HCT116 (cell line): ENCODE measurements at regions not wholly inside any gene's neighbourhood (a gene's known extent, or its start where the extent isn't known, plus 50 kb on each side); places are given as distances from the start of the nearest gene placed in this dataset.

ENCODE experiments used
- ATAC-seq: fragments of 200-7000 bp; cut with Tn5 transposase; 2 replicates; pipeline ENCODE4 v1.9.1; 2020; ENCODE audit warnings: mild to moderate bottlenecking, moderate library complexity
- BruUV-seq: library from RNA; stranded (reverse); fragments of 400-500 nt; replicated peaks from 2 replicates; lab custom pipeline; 2021; lab: Mats Ljungman, UMichigan
- CTCF ChIA-PET: fragments of 300-600 bp; sonication (Branson Sonifier 250); formaldehyde crosslinking; loops from one replicate; lab custom pipeline; 2021; ENCODE audit warnings: antibody characterized with exemption; lab: Charles Lee
- POLR2A ChIA-PET: fragments of 300-600, 350-600 bp; sonication (Branson Sonifier 250); formaldehyde crosslinking; loops from one replicate; lab custom pipeline; 2021; ENCODE audit warnings: antibody characterized with exemption; lab: Charles Lee
- RAD21 ChIA-PET, 2 experiments: fragments of 300-600 bp; sonication (Branson Sonifier 250); formaldehyde crosslinking; loops; one replicate each; lab custom pipeline; 2023; ENCODE audit warnings: low total read pairs in 2 of 2; ENCODE audit not compliant: uncharacterized antibody in 2 of 2, unreplicated experiment in 2 of 2, low non-redundant PET in 1 of 2; lab: Charles Lee
- DNase-seq: peaks from one replicate; pipeline ENCODE4 v3.0.0-alpha.2; 2010; ENCODE audit warnings: low read depth, low spot score
- H2AFZ ChIP-seq: fragments of 200-600 bp; shearing (Covaris generic), sonication (generic); 2 replicates; pipeline ENCODE4 v1.6.1; 2017; ENCODE audit warnings: low read depth, mixed run types, mixed read lengths, antibody characterized with exemption, low read length; ENCODE audit not compliant: poor library complexity, severe bottlenecking
- H3K27ac ChIP-seq: 2 replicates; pipeline ENCODE4 v1.5.1; 2012; ENCODE audit warnings: low read depth, low read length
- H3K27me3 ChIP-seq: fragments of 200-600 bp; sonication (generic); 2 replicates; pipeline ENCODE4 v1.6.1; 2016; ENCODE audit warnings: mixed run types, low read length, mixed read lengths; ENCODE audit not compliant: insufficient read depth
- H3K36me3 ChIP-seq, 2 experiments: fragments of 200-500 bp in 1 of 2; fragments of 200-600 bp in 1 of 2; sonication (Bioruptor generic) in 1 of 2; sonication (generic) in 1 of 2; 2 replicates each; pipeline versions ENCODE4 v1.5.1 to v1.6.1; 2014 to 2016; ENCODE audit warnings: low read length in 2 of 2, inconsistent platforms in 1 of 2, mixed read lengths in 1 of 2, mixed run types in 1 of 2; ENCODE audit not compliant: insufficient read depth in 2 of 2, control insufficient read depth in 1 of 2
- H3K4me1 ChIP-seq, 2 experiments: fragments of 200-600 bp in 1 of 2; sonication (generic) in 1 of 2; 2 replicates each; pipeline versions ENCODE4 v1.5.1 to v1.6.1; 2012 to 2017; ENCODE audit warnings: low read length in 2 of 2, inconsistent platforms in 1 of 2, mild to moderate bottlenecking in 1 of 2, mixed read lengths in 1 of 2, mixed run types in 1 of 2, moderate library complexity in 1 of 2; ENCODE audit not compliant: insufficient read depth in 2 of 2, control insufficient read depth in 1 of 2
- H3K4me2 ChIP-seq: fragments of 200-600 bp; sonication (generic); 2 replicates; pipeline ENCODE4 v1.6.1; 2017; ENCODE audit warnings: mixed run types, low read length, mixed read lengths
- H3K4me3 ChIP-seq, 2 experiments: fragments of 200-600 bp in 1 of 2; sonication (generic) in 1 of 2; replicated peaks in 1 of 2; 2 replicates each; pipeline ENCODE4 v1.5.1; 2011 to 2016; ENCODE audit warnings: low read length in 2 of 2, control low read depth in 1 of 2, low read depth in 1 of 2, mild to moderate bottlenecking in 1 of 2, mixed read lengths in 1 of 2, mixed run types in 1 of 2
- H3K79me2 ChIP-seq: fragments of 200-600 bp; sonication (generic); 2 replicates; pipeline ENCODE4 v1.6.1; 2017; ENCODE audit warnings: mild to moderate bottlenecking, mixed run types, low read length, moderate library complexity, mixed read lengths; ENCODE audit not compliant: insufficient read depth
- H3K9ac ChIP-seq: fragments of 200-600 bp; sonication (generic); 2 replicates; pipeline ENCODE4 v1.6.1; 2016; ENCODE audit warnings: low read length, mixed read lengths
- H3K9me2 ChIP-seq: fragments of 200-600 bp; sonication (generic), shearing (Covaris generic); 2 replicates; pipeline ENCODE4 v1.6.1; 2017; ENCODE audit warnings: mixed run types, mild to moderate bottlenecking, moderate library complexity; ENCODE audit not compliant: insufficient read depth
- H3K9me3 ChIP-seq, 2 experiments: fragments of 200-500 bp in 1 of 2; fragments of 200-600 bp in 1 of 2; sonication (Bioruptor generic) in 1 of 2; sonication (generic) in 1 of 2; 2 replicates each; pipeline ENCODE4 v1.6.1; 2014 to 2017; ENCODE audit warnings: low read length in 2 of 2, mixed read lengths in 2 of 2, inconsistent platforms in 1 of 2, low read depth in 1 of 2, mild to moderate bottlenecking in 1 of 2, mixed run types in 1 of 2, moderate library complexity in 1 of 2; ENCODE audit not compliant: control insufficient read depth in 1 of 2, insufficient read depth in 1 of 2
- H4K20me1 ChIP-seq: fragments of 200-600 bp; sonication (generic), shearing (Covaris generic); 2 replicates; pipeline ENCODE4 v1.6.1; 2017; ENCODE audit warnings: mixed run types, mild to moderate bottlenecking, moderate library complexity; ENCODE audit not compliant: insufficient read depth
- ATF3 ChIP-seq: IDR thresholded peaks from 2 replicates; pipeline ENCODE4 v1.6.1; 2012
- CTCF ChIP-seq, 3 experiments: fragments of 200-600 bp in 1 of 3; sonication (generic) in 1 of 3; IDR thresholded peaks in 2 of 3; conservative IDR thresholded peaks in 1 of 3; 2 replicates each; pipeline ENCODE4 v1.5.1; 2012 to 2017; ENCODE audit warnings: low read depth in 2 of 3, low read length in 2 of 3, antibody characterized with exemption in 1 of 3, borderline replicate concordance in 1 of 3, control low read depth in 1 of 3, mild to moderate bottlenecking in 1 of 3, mixed read lengths in 1 of 3, mixed run types in 1 of 3, moderate library complexity in 1 of 3; ENCODE audit not compliant: insufficient read depth in 1 of 3
- EZH2phosphoT487 ChIP-seq: fragments of 200-600 bp; IDR thresholded peaks from 2 replicates; pipeline ENCODE4 v1.6.1; 2018; ENCODE audit warnings: antibody characterized with exemption, borderline replicate concordance
- JUND ChIP-seq: IDR thresholded peaks from 2 replicates; pipeline ENCODE4 v1.6.1; 2012
- MAX ChIP-seq: IDR thresholded peaks from 2 replicates; pipeline ENCODE4 v1.6.1; 2012
- POLR2A ChIP-seq: IDR thresholded peaks from 2 replicates; pipeline ENCODE4 v1.7.0; 2011; ENCODE audit warnings: borderline replicate concordance; ENCODE audit not compliant: insufficient read depth, insufficient read length; ENCODE audit errors: extremely low read depth
- RAD21 ChIP-seq: IDR thresholded peaks from 2 replicates; pipeline ENCODE4 v1.6.1; 2012; ENCODE audit warnings: low read depth, mild to moderate bottlenecking
- SP1 ChIP-seq: IDR thresholded peaks from 2 replicates; pipeline ENCODE4 v1.6.1; 2012; ENCODE audit warnings: low read depth
- TCF7L2 ChIP-seq: IDR thresholded peaks from 2 replicates; pipeline ENCODE4 v1.7.0; 2011; ENCODE audit warnings: borderline replicate concordance, inconsistent platforms; ENCODE audit not compliant: insufficient read depth, insufficient read length; ENCODE audit errors: extremely low read depth
- ZBTB33 ChIP-seq: IDR thresholded peaks from 2 replicates; pipeline ENCODE4 v1.6.1; 2011; ENCODE audit warnings: mild to moderate bottlenecking, low read length, moderate library complexity; ENCODE audit not compliant: insufficient replicate concordance; ENCODE audit errors: extremely low read depth
- intact Hi-C: fragments of 100-400 bp; cut with micrococcal nuclease; formaldehyde crosslinking; loops from 2 replicates; pipeline ENCODE4 v1.10.0; 2022

GRCh38 chr3:115438799-115439198, 184.5 kb upstream of the GAP43 start:
- no peak overlapping the region for H2AFZ ChIP-seq
- H3K36me3 ChIP-seq, result no peaks in the 10 kb centered on the region
- DNase-seq (no peak), ATAC-seq (no peak)
- H3K4me1 ChIP-seq, result peaks cover 0 to 6% of the 10 kb centered on the region in 2 experiments; a peak in 1 of 4 replicates
- no TSS peak for BruUV-seq
- no peaks in the 10 kb centered on the region for H3K9me2 ChIP-seq
- CTCF ChIA-PET, result no interaction called here
- H3K9ac ChIP-seq, result no peak overlapping the region
- H3K27ac ChIP-seq, result no peak overlapping the region
- RAD21 ChIA-PET, result no interaction called here
- no peaks in the 10 kb centered on the region for H3K9me3 ChIP-seq
- no peak for TF ChIP-seq RAD21
- no peak for TF ChIP-seq MAX
- no peak for TF ChIP-seq ATF3
- TF ChIP-seq EZH2phosphoT487, result no peak
- no peak for TF ChIP-seq ZBTB33
- TF ChIP-seq POLR2A, result no peak
- TF ChIP-seq TCF7L2, result no peak
- TF ChIP-seq CTCF (IDR thresholded peaks at IDR 0.05 in 2 of 3, conservative IDR thresholded peaks at IDR 0.05 in 1 of 3; ENCODE audit: borderline replicate concordance in 1 of 3, insufficient read depth in 1 of 3, low read depth in 2 of 3, low read length in 2 of 3), result no peak
- no peak for TF ChIP-seq JUND
- no peak for TF ChIP-seq SP1
- intact Hi-C loops, result loop anchor here (5.0 kb wide), 1 partner anchor 221 kb away; no protein-coding TSS in a partner anchor
- no peak overlapping the region for H3K4me2 ChIP-seq
- H3K27me3 ChIP-seq, result no peaks in the 10 kb centered on the region
- no peaks in the 10 kb centered on the region for H4K20me1 ChIP-seq
- no peaks in the 10 kb centered on the region for H3K79me2 ChIP-seq
- POLR2A ChIA-PET, result no interaction called here
- no peak overlapping the region for H3K4me3 ChIP-seq
